A549 (cell line): ENCODE measurements at regions not wholly inside any gene's neighbourhood (a gene's known extent, or its start where the extent isn't known, plus 50 kb on each side); places are given as distances from the start of the nearest gene placed in this dataset.

Experiments used
- CHD2 ChIP-seq: fragments of 150-350 bp; IDR thresholded peaks from 2 replicates; pipeline ENCODE4 v1.6.1; 2014; ENCODE audit warnings: low read length; ENCODE audit not compliant: partially characterized antibody
- CTCF ChIP-seq: fragments of >200 bp; sonication (Bioruptor Twin); formaldehyde crosslinking; IDR thresholded peaks from 3 replicates; pipeline ENCODE4 v1.5.1; 2016
- JUNB ChIP-seq: fragments of >200 bp; sonication (Bioruptor Twin); formaldehyde crosslinking; IDR thresholded peaks from 2 replicates; pipeline ENCODE4 v1.6.1; 2016
- REST ChIP-seq: fragments of 200-600 bp; sonication (generic); IDR thresholded peaks from 2 replicates; pipeline ENCODE4 v1.6.1; 2016; ENCODE audit warnings: antibody characterized with exemption, mild to moderate bottlenecking, moderate library complexity
- ZFP36 ChIP-seq: fragments of 450-650 bp; IDR thresholded peaks from 2 replicates; pipeline ENCODE4 v1.6.1; 2014; ENCODE audit warnings: borderline replicate concordance; ENCODE audit not compliant: partially characterized antibody
- TF ChIP-seq, protein P1 (sequence below): IDR thresholded peaks from 2 replicates; pipeline ENCODE4 v1.6.1; 2012

- no peak for TF ChIP-seq REST
- TF ChIP-seq, protein P1, sequence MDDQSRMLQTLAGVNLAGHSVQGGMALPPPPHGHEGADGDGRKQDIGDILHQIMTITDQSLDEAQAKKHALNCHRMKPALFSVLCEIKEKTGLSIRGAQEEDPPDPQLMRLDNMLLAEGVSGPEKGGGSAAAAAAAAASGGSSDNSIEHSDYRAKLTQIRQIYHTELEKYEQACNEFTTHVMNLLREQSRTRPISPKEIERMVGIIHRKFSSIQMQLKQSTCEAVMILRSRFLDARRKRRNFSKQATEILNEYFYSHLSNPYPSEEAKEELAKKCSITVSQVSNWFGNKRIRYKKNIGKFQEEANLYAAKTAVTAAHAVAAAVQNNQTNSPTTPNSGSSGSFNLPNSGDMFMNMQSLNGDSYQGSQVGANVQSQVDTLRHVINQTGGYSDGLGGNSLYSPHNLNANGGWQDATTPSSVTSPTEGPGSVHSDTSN, result no peak
- no peak for TF ChIP-seq CTCF
- no peak for TF ChIP-seq JUNB
- TF ChIP-seq ZFP36, result no peak
- TF ChIP-seq CHD2, result no peak
Measured at GRCh38 chr12:105840384-105840783, 298.4 kb downstream of the NUAK1 start.
